Cardiac muscle cell (in vitro differentiated cells and primary cell): ENCODE measurements at regions not wholly inside any gene's neighbourhood (a gene's known extent, or its start where the extent isn't known, plus 50 kb on each side); places are given as distances from the start of the nearest gene placed in this dataset.

Experiments
- DNase-seq, 2 donors: peaks; one replicate each; pipeline versions ENCODE4 v3.0.0 to v3.0.0-alpha.2; 2010 to 2017; ENCODE audit warnings: low read depth in 1 of 2, low spot score in 1 of 2
- H3K27ac ChIP-seq: fragments of 200-600 bp; sonication (generic); 2 replicates; pipeline ENCODE4 v1.5.1; 2016
- H3K27me3 ChIP-seq: fragments of 200-600 bp; sonication (generic); 2 replicates; pipeline ENCODE4 v1.6.0; 2016; ENCODE audit warnings: control low read depth
- H3K36me3 ChIP-seq: fragments of 200-600 bp; sonication (generic); 2 replicates; pipeline ENCODE4 v1.5.1; 2016; ENCODE audit warnings: control low read depth
- H3K4me1 ChIP-seq: fragments of 200-600 bp; sonication (generic); 2 replicates; pipeline ENCODE4 v1.8.1; 2017; ENCODE audit warnings: low read depth, mild to moderate bottlenecking, mixed run types
- H3K4me3 ChIP-seq: fragments of 200-600 bp; sonication (generic); 2 replicates; pipeline ENCODE4 v1.5.1; 2016; ENCODE audit warnings: mild to moderate bottlenecking
- H3K9me3 ChIP-seq: fragments of 200-600 bp; sonication (generic); 2 replicates; pipeline ENCODE4 v1.5.1; 2017; ENCODE audit warnings: low read depth, mild to moderate bottlenecking, control low read depth
- TF ChIP-seq, protein P1 (sequence below): IDR thresholded peaks from 2 replicates; pipeline ENCODE4 v1.5.1; 2012; ENCODE audit warnings: low read depth, mild to moderate bottlenecking, low read length

DNA sequence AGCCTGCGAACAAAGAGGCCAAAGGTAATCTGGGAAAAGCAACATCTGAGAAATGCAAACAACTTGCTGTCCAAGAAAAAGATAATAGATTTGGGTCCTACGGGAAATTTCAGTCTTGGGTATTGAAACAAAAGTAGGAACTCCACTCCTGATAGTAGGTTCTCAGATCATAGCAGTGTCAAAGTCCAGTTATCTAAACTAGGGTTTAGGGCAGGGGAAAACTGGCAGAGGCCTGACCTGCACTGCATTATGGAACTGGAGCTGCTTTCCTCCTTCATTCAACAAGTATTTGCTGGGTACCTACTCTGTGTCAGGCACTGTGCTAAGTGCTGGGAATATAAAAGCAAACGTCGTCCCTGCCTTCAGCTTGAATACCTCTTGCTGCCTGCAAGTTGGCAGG is 60.7 kb upstream of the NGF start:
- Histone ChIP-seq H3K27me3 (no peaks in the 10 kb centered on the region), H3K27ac (no peak overlapping the region), H3K9me3 (no peaks in the 10 kb centered on the region), H3K4me1 (no peaks in the 10 kb centered on the region), H3K36me3 (no peaks in the 10 kb centered on the region), H3K4me3 (no peak overlapping the region)
- no peak for DNase-seq
- TF ChIP-seq, protein P1, sequence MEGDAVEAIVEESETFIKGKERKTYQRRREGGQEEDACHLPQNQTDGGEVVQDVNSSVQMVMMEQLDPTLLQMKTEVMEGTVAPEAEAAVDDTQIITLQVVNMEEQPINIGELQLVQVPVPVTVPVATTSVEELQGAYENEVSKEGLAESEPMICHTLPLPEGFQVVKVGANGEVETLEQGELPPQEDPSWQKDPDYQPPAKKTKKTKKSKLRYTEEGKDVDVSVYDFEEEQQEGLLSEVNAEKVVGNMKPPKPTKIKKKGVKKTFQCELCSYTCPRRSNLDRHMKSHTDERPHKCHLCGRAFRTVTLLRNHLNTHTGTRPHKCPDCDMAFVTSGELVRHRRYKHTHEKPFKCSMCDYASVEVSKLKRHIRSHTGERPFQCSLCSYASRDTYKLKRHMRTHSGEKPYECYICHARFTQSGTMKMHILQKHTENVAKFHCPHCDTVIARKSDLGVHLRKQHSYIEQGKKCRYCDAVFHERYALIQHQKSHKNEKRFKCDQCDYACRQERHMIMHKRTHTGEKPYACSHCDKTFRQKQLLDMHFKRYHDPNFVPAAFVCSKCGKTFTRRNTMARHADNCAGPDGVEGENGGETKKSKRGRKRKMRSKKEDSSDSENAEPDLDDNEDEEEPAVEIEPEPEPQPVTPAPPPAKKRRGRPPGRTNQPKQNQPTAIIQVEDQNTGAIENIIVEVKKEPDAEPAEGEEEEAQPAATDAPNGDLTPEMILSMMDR = no peak
